GM12891 (cell line): ENCODE measurements at regions not wholly inside any gene's neighbourhood (a gene's known extent, or its start where the extent isn't known, plus 50 kb on each side); places are given as distances from the start of the nearest gene placed in this dataset.

Experiments
- PAX5 ChIP-seq: IDR thresholded peaks from 2 replicates; pipeline ENCODE4 v1.6.1; 2011; ENCODE audit warnings: low read length, moderate library complexity, mild to moderate bottlenecking; ENCODE audit not compliant: insufficient read depth, severe bottlenecking
- POLR2A ChIP-seq: IDR thresholded peaks from 2 replicates; pipeline ENCODE4 v1.6.1; 2011; ENCODE audit warnings: low read depth, low read length, control low read depth
- POLR2AphosphoS5 ChIP-seq: IDR thresholded peaks from 2 replicates; pipeline ENCODE4 v1.6.1; 2011; ENCODE audit warnings: low read depth, low read length, control low read depth
- POU2F2 ChIP-seq: IDR thresholded peaks from 2 replicates; pipeline ENCODE4 v1.6.1; 2011; ENCODE audit warnings: low read depth, mild to moderate bottlenecking, control low read depth, low read length, moderate library complexity

DNA sequence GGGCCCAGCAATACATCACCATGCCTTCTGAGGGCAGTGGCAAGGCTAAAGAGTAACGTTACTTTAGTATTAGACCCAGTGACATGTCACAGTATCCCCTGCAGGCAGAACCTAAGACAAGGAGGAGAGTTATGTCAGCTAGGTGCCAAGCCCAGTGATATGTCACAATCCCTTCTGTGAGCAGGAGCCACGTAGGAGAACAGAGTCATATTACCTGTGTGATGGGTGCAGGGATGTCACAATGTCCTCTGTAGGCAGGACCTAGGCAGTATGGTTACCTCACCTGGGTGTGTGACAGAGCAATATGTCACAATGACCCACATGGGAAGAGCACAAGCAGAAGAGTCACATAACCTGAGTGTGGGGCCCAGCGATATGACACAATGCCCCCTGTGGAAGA lies 121.8 kb downstream of the ZNF675 start:
- TF ChIP-seq POLR2A (no peak), POLR2AphosphoS5 (no peak), POU2F2 (no peak), PAX5 (no peak)
